ENCODE measurements at regions not wholly inside any gene's neighbourhood (a gene's known extent, or its start where the extent isn't known, plus 50 kb on each side); places are given as distances from the start of the nearest gene placed in this dataset.

DNA sequence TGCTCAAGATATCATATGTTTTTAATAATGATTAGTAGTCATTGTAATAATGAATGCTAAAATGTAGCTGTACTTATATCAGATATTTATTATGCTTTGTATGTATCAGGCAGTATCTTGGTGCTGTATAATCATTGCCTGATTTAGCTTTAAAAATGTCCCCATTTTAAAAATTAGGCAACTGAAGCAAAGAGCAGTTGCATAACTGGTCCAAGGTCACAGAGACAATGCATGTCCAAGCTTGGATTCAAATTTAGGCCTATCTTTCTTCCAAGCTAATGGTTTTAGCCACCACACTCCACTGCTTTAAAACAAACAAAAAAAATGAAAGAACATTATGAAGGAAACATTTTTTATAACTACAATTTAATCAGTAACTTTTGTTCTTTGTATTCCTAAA lies 725.8 kb upstream of the RAG2 start:
- CTCF ChIA-PET, result interaction anchor here (0.5 kb wide), 1 partner anchor 982 kb away, joined by 4 read pairs; no protein-coding TSS in a partner anchor
- Histone ChIP-seq H3K4me3 (ENCODE audit: low read depth, low read length) (no peak overlapping the region), H3K9me3 (ENCODE audit: control insufficient read depth, insufficient read depth, low read length) (no peaks in the 10 kb centered on the region), H3K27me3 (ENCODE audit: control insufficient read depth, insufficient read depth, low read length) (no peaks in the 10 kb centered on the region), H3K27ac (ENCODE audit: low read depth, low read length) (no peak overlapping the region)
- DNase-seq (ENCODE audit: low read depth, low spot score), result no peak
- TF ChIP-seq, protein P1, sequence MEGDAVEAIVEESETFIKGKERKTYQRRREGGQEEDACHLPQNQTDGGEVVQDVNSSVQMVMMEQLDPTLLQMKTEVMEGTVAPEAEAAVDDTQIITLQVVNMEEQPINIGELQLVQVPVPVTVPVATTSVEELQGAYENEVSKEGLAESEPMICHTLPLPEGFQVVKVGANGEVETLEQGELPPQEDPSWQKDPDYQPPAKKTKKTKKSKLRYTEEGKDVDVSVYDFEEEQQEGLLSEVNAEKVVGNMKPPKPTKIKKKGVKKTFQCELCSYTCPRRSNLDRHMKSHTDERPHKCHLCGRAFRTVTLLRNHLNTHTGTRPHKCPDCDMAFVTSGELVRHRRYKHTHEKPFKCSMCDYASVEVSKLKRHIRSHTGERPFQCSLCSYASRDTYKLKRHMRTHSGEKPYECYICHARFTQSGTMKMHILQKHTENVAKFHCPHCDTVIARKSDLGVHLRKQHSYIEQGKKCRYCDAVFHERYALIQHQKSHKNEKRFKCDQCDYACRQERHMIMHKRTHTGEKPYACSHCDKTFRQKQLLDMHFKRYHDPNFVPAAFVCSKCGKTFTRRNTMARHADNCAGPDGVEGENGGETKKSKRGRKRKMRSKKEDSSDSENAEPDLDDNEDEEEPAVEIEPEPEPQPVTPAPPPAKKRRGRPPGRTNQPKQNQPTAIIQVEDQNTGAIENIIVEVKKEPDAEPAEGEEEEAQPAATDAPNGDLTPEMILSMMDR (IDR thresholded peaks at IDR 0.05; ENCODE audit: low read depth, low read length), result no peak
- POLR2A ChIA-PET, result no interaction called here

DNA sequence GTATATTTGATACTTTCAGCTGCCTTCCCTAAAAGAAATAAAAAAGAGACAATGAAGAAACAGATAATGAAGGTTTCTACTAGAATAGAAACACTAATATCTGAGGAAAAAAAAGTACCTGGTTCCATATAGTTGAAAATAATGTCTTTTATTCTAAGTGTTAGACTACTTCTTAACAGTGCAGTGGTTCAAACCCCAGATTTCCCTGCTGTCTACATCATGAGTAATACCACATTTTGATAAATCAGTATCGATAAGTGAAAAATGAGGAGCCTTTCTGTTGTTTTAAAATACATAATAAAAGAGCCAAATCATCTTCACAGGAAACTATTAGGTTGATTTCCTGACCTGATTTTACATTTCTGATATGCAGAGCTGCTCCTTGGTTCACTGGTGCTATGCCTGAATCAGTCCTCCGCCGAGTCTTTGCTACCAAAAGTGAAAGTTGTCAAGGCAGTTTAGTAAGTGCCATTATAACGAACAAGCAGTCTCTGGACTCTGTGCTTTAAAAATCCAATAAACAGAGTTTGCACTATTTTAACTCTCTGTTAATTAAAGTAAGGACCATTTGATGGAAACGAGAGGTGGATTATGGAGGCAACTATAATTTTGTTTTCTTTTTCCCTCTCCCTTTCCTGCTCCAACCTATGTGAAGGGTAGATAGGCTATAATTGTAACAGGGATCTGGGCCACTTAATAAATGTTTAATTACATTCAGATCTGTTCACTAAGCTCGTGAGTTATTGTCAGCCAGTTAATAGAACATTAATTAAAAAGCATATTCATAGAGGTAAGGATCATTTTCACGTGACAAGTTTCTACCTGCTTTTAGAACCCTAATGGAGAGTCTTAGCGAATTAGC lies 724.5 kb upstream of the RAG2 start:
- TF ChIP-seq, protein P1 (IDR thresholded peaks at IDR 0.05; ENCODE audit: low read depth, low read length), result no peak
- POLR2A ChIA-PET, result no interaction called here
- DNase-seq (ENCODE audit: low read depth, low spot score), result no peak
- H3K9me3 ChIP-seq (ENCODE audit: control insufficient read depth, insufficient read depth, low read length), result no peaks in the 10 kb centered on the region
- CTCF ChIA-PET, result no interaction called here
- H3K27ac ChIP-seq (ENCODE audit: low read depth, low read length), result no peak overlapping the region
- no peaks in the 10 kb centered on the region for H3K27me3 ChIP-seq (ENCODE audit: control insufficient read depth, insufficient read depth, low read length)
- H3K4me3 ChIP-seq (ENCODE audit: low read depth, low read length), result no peak overlapping the region

DNA sequence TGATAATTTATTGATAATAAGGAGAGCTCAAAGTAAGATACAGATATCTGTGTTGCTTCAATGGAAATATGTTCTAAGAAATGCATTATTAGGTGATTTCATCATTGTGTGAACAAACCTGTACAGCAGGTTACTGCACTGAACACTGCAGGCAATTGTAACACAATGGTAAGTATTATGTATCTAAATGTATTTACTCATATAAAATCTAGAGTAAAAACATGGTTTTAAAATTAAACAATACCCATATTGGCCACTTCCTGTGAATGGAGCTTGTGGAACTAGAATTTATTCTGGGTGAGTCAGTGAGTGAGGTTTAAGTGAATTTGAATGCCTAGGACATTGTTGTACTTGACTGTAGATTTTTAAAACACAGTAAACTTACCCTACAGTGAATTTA lies 722.9 kb upstream of the RAG2 start:
- ChIA-PET POLR2A (no interaction called here), CTCF (no interaction called here)
- TF ChIP-seq, protein P1 (IDR thresholded peaks at IDR 0.05; ENCODE audit: low read depth, low read length), result no peak
- Histone ChIP-seq H3K27ac (ENCODE audit: low read depth, low read length) (no peak overlapping the region), H3K27me3 (ENCODE audit: control insufficient read depth, insufficient read depth, low read length) (no peaks in the 10 kb centered on the region), H3K4me3 (ENCODE audit: low read depth, low read length) (no peak overlapping the region), H3K9me3 (ENCODE audit: control insufficient read depth, insufficient read depth, low read length) (no peaks in the 10 kb centered on the region)
- DNase-seq (ENCODE audit: low read depth, low spot score), result no peak

GRCh38 chr11:37317803-37318202 lies 719.8 kb upstream of the RAG2 start:
- TF ChIP-seq, protein P1 (IDR thresholded peaks at IDR 0.05; ENCODE audit: low read depth, low read length), result no peak
- CTCF ChIA-PET, result no interaction called here
- Histone ChIP-seq H3K9me3 (ENCODE audit: control insufficient read depth, insufficient read depth, low read length) (no peaks in the 10 kb centered on the region), H3K4me3 (ENCODE audit: low read depth, low read length) (no peak overlapping the region), H3K27ac (ENCODE audit: low read depth, low read length) (no peak overlapping the region), H3K27me3 (ENCODE audit: control insufficient read depth, insufficient read depth, low read length) (no peaks in the 10 kb centered on the region)
- POLR2A ChIA-PET, result no interaction called here
- DNase-seq (ENCODE audit: low read depth, low spot score), result no peak

DNA sequence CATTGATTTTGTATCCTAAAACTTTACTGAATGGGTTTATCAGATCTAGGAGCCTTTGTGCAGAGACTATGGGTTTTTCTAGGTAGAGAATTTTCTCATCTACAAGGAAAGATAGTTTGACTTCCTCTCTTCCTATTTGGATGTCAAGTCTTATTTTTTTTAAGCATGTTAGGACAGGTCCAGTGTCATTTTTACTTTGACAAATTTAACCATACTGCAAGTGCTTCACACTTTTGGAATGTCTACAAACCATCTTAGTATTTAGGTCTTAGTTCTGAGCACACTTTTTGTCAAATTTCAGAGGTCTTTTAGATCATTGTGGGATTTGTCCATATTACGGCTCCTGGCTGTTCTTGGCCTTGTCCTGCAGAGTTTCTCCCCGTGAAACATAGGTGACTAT lies 715.2 kb upstream of the RAG2 start:
- Histone ChIP-seq H3K27ac (ENCODE audit: low read depth, low read length) (no peak overlapping the region), H3K9me3 (ENCODE audit: control insufficient read depth, insufficient read depth, low read length) (no peaks in the 10 kb centered on the region), H3K4me3 (ENCODE audit: low read depth, low read length) (no peak overlapping the region), H3K27me3 (ENCODE audit: control insufficient read depth, insufficient read depth, low read length) (no peaks in the 10 kb centered on the region)
- ChIA-PET CTCF (no interaction called here), POLR2A (no interaction called here)
- TF ChIP-seq, protein P1 (IDR thresholded peaks at IDR 0.05; ENCODE audit: low read depth, low read length), result no peak
- no peak for DNase-seq (ENCODE audit: low read depth, low spot score)
